Neural progenitor cell (in vitro differentiated cells): ENCODE measurements at regions not wholly inside any gene's neighbourhood (a gene's known extent, or its start where the extent isn't known, plus 50 kb on each side); places are given as distances from the start of the nearest gene placed in this dataset.

ENCODE experiments used
- EZH2 ChIP-seq: fragments of 200-600 bp; sonication (generic); IDR thresholded peaks from 2 replicates; pipeline ENCODE4 v1.6.1; 2017; ENCODE audit warnings: antibody characterized with exemption, mild to moderate bottlenecking, moderate library complexity
- TF ChIP-seq, protein P1 (sequence below): fragments of 200-600 bp; sonication (generic); IDR thresholded peaks from 2 replicates; pipeline ENCODE4 v1.5.1; 2017; ENCODE audit warnings: antibody characterized with exemption, mild to moderate bottlenecking

DNA sequence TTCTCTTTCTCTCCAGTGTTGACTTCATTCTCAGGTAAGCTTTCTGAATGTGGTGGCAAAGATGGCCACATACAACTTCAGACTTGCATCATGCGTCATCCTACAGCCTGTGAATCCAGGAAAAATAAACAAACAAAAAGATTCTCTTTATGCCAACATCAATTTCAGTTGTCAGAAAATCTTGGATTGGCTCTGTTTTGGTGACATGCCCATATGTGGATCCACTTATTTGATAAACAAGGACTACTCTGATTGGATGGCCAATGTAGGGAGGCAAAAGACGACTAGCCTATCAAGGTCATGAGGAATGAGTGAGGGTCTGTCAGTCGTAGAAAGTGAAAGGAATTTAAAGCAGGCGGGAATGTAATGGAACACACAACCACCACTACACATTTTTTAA lies 866.6 kb downstream of the USP25 start:
- TF ChIP-seq, protein P1, sequence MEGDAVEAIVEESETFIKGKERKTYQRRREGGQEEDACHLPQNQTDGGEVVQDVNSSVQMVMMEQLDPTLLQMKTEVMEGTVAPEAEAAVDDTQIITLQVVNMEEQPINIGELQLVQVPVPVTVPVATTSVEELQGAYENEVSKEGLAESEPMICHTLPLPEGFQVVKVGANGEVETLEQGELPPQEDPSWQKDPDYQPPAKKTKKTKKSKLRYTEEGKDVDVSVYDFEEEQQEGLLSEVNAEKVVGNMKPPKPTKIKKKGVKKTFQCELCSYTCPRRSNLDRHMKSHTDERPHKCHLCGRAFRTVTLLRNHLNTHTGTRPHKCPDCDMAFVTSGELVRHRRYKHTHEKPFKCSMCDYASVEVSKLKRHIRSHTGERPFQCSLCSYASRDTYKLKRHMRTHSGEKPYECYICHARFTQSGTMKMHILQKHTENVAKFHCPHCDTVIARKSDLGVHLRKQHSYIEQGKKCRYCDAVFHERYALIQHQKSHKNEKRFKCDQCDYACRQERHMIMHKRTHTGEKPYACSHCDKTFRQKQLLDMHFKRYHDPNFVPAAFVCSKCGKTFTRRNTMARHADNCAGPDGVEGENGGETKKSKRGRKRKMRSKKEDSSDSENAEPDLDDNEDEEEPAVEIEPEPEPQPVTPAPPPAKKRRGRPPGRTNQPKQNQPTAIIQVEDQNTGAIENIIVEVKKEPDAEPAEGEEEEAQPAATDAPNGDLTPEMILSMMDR = no peak
- TF ChIP-seq EZH2 = no peak
